ENCODE measurements at regions not wholly inside any gene's neighbourhood (a gene's known extent, or its start where the extent isn't known, plus 50 kb on each side); places are given as distances from the start of the nearest gene placed in this dataset.

DNA sequence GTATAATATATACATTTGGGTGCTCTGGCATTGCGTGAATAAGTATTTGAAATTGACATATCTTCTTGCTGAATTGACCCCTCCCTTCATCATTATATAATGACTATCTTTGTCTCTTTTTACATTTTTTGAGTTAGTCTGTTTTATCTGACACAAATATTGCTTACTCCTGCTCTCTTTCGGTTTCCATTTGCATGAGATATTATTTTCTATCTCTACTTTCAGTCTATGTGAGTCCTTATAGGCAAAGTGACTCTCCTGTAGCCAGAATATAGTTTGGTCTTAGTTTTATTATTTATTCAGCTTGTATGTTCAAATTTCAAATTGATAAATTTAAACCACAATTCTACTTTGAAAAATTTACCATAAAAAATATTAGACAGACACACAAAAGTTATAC is 491.0 kb downstream of the NAV3 start (continued):
- TF ChIP-seq KDM5A (IDR thresholded peaks at IDR 0.05): no peak

DNA sequence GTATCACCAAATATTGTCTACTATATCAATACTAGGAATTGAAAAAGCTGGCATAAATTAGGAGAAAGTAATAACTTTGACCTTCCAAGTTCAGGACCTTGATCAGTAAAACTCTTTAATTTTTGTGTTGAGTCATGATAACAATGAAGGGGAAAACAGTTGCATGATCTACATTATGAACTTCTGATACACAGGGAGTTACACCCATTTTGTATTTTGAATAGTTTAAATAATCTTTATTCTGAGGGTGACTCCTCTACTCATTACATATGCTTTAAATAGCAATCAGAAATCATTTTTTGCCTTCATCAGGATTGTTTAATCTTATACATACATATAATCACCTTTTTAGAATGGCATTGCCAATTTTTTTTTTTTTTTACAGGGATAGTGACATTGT is 492.5 kb downstream of the NAV3 start:
- POLR2A ChIA-PET: no interaction called here

DNA sequence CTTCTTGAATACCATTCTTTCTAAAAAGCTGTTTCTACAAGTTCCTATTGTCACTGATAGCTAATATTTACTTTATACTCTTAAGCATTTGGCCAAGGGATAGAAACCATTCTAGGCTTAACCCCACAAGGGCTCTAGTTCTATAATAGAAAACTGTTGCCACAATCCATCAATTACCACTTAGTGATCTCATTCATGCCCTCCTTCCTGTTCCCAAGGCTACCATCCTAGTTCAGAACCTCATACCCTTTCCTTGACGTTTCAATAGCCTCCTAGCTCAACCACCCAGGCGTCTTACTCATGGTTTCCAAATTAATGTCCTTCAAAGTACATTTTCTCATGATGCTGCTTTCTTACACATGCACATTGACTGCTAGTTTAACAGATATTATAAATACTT is 493.5 kb downstream of the NAV3 start:
- 23% methylated on average over 2 of the region's 2 CpGs for WGBS (ENCODE audit: missing lambda C conversion rate)
- Histone ChIP-seq H3K4me1 (no peaks in the 10 kb centered on the region), H3K27ac (no peak overlapping the region), H3K9me3 (no peaks in the 10 kb centered on the region), H3K4me2 (no peak overlapping the region), H3K4me3 (no peak overlapping the region)
- ChIA-PET POLR2A (no interaction called here), CTCF (no interaction called here)
- DNase-seq (ENCODE audit: low read depth in 1 of 2, low spot score in 1 of 2) (no peak), FAIRE-seq (no peak), ATAC-seq (no peak)
- TF ChIP-seq, protein P1, sequence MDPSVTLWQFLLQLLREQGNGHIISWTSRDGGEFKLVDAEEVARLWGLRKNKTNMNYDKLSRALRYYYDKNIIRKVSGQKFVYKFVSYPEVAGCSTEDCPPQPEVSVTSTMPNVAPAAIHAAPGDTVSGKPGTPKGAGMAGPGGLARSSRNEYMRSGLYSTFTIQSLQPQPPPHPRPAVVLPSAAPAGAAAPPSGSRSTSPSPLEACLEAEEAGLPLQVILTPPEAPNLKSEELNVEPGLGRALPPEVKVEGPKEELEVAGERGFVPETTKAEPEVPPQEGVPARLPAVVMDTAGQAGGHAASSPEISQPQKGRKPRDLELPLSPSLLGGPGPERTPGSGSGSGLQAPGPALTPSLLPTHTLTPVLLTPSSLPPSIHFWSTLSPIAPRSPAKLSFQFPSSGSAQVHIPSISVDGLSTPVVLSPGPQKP (IDR thresholded peaks at IDR 0.05; ENCODE audit: low read depth, low read length): no peak
- TF ChIP-seq MAX (IDR thresholded peaks at IDR 0.05): no peak
- no peak for TF ChIP-seq POLR2AphosphoS2 (conservative IDR thresholded peaks at IDR 0.05; ENCODE audit: low read length)

More for the DNA sequence above, 492.5 kb downstream of the NAV3 start:
- ATAC-seq (no peak), DNase-seq (ENCODE audit: low read depth in 1 of 2, low spot score in 1 of 2) (no peak), FAIRE-seq (no peak)
- Histone ChIP-seq H3K4me2 (no peak overlapping the region), H3K27ac (no peak overlapping the region), H3K9me3 (no peaks in the 10 kb centered on the region), H3K4me1 (no peaks in the 10 kb centered on the region), H3K4me3 (no peak overlapping the region)
- no peak for TF ChIP-seq FOSB (CRISPR knock-in tag; IDR thresholded peaks at IDR 0.05)
- TF ChIP-seq ZNF302 (CRISPR knock-in tag; IDR thresholded peaks at IDR 0.05): no peak
- TF ChIP-seq, protein P1 (IDR thresholded peaks at IDR 0.05; ENCODE audit: low read depth, low read length): no peak
- TF ChIP-seq CBX8 (IDR thresholded peaks at IDR 0.05): no peak
- TF ChIP-seq RCOR1 (IDR thresholded peaks at IDR 0.05; ENCODE audit: low read depth, low read length): no peak
- TF ChIP-seq, protein P2, sequence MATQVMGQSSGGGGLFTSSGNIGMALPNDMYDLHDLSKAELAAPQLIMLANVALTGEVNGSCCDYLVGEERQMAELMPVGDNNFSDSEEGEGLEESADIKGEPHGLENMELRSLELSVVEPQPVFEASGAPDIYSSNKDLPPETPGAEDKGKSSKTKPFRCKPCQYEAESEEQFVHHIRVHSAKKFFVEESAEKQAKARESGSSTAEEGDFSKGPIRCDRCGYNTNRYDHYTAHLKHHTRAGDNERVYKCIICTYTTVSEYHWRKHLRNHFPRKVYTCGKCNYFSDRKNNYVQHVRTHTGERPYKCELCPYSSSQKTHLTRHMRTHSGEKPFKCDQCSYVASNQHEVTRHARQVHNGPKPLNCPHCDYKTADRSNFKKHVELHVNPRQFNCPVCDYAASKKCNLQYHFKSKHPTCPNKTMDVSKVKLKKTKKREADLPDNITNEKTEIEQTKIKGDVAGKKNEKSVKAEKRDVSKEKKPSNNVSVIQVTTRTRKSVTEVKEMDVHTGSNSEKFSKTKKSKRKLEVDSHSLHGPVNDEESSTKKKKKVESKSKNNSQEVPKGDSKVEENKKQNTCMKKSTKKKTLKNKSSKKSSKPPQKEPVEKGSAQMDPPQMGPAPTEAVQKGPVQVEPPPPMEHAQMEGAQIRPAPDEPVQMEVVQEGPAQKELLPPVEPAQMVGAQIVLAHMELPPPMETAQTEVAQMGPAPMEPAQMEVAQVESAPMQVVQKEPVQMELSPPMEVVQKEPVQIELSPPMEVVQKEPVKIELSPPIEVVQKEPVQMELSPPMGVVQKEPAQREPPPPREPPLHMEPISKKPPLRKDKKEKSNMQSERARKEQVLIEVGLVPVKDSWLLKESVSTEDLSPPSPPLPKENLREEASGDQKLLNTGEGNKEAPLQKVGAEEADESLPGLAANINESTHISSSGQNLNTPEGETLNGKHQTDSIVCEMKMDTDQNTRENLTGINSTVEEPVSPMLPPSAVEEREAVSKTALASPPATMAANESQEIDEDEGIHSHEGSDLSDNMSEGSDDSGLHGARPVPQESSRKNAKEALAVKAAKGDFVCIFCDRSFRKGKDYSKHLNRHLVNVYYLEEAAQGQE (IDR thresholded peaks at IDR 0.05): no peak
- TF ChIP-seq CHD2 (IDR thresholded peaks at IDR 0.05; ENCODE audit: low read length, partially characterized antibody): no peak
- TF ChIP-seq CBX2 (IDR thresholded peaks at IDR 0.05; ENCODE audit: borderline replicate concordance, low read depth): no peak
- TF ChIP-seq NFE2L2 (conservative IDR thresholded peaks at IDR 0.05; ENCODE audit: low read length): no peak
- TF ChIP-seq SREBF2 (IDR thresholded peaks at IDR 0.05): no peak
- no peak for TF ChIP-seq HOXB5 (CRISPR knock-in tag; IDR thresholded peaks at IDR 0.05)
- TF ChIP-seq, protein P3, sequence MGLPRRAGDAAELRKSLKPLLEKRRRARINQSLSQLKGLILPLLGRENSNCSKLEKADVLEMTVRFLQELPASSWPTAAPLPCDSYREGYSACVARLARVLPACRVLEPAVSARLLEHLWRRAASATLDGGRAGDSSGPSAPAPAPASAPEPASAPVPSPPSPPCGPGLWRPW (IDR thresholded peaks at IDR 0.05): no peak
- TF ChIP-seq MYC (IDR thresholded peaks at IDR 0.05; ENCODE audit: borderline replicate concordance, low read length): no peak
- TF ChIP-seq RNF2 (IDR thresholded peaks at IDR 0.05; ENCODE audit: borderline replicate concordance, low read depth): no peak
- TF ChIP-seq NPAS2 (CRISPR knock-in tag; IDR thresholded peaks at IDR 0.05; ENCODE audit: borderline replicate concordance): no peak
- no peak for TF ChIP-seq RARB (CRISPR knock-in tag; IDR thresholded peaks at IDR 0.05)
- no peak for TF ChIP-seq E2F6 (IDR thresholded peaks at IDR 0.05; ENCODE audit: borderline replicate concordance, low read depth)
- no peak for TF ChIP-seq BCL3 (IDR thresholded peaks at IDR 0.05)
- TF ChIP-seq HEYL (CRISPR knock-in tag; IDR thresholded peaks at IDR 0.05): no peak
- CTCF ChIA-PET: no interaction called here
